Keratinocyte (primary cell): ENCODE measurements at regions not wholly inside any gene's neighbourhood (a gene's known extent, or its start where the extent isn't known, plus 50 kb on each side); places are given as distances from the start of the nearest gene placed in this dataset.

Source experiments
- DNase-seq: peaks from one replicate; pipeline ENCODE4 v3.0.0-alpha.2; 2011; ENCODE audit warnings: low read depth, missing footprints, low spot score
- FAIRE-seq: peaks from 2 replicates; lab custom pipeline; 2011; peaks lifted over from hg19 to GRCh38; lab: Jason Lieb, UNC
- H2AFZ ChIP-seq: 2 replicates; pipeline ENCODE4 v1.6.0; 2012; ENCODE audit warnings: low read length, control low read depth, inconsistent platforms; ENCODE audit not compliant: control insufficient read depth
- H3K27ac ChIP-seq: 2 replicates; pipeline ENCODE4 v1.5.1; 2011; ENCODE audit warnings: low read length; ENCODE audit not compliant: control insufficient read depth, insufficient read depth
- H3K27me3 ChIP-seq: 3 replicates; pipeline ENCODE4 v1.6.0; 2011; ENCODE audit warnings: low read length; ENCODE audit not compliant: control insufficient read depth, insufficient read depth; ENCODE audit errors: extremely low read depth
- H3K36me3 ChIP-seq, 2 experiments: 2 replicates in 1 of 2; 3 replicates in 1 of 2; pipeline ENCODE4 v1.5.1; 2011; ENCODE audit warnings: low read length in 2 of 2, mild to moderate bottlenecking in 1 of 2; ENCODE audit not compliant: control insufficient read depth in 2 of 2, insufficient read depth in 2 of 2; ENCODE audit errors: extremely low read depth in 1 of 2
- H3K4me1 ChIP-seq: 3 replicates; pipeline ENCODE4 v1.5.1; 2011; ENCODE audit warnings: low read length; ENCODE audit not compliant: control insufficient read depth, insufficient read depth; ENCODE audit errors: extremely low read depth
- H3K4me2 ChIP-seq: 3 replicates; pipeline ENCODE4 v1.6.0; 2011; ENCODE audit warnings: low read depth, low read length; ENCODE audit not compliant: control insufficient read depth, insufficient read depth; ENCODE audit errors: extremely low read depth
- H3K4me3 ChIP-seq, 3 experiments: fragments of 200-600 bp in 1 of 3; sonication (generic) in 1 of 3; 2 replicates in 2 of 3; 3 replicates in 1 of 3; pipeline ENCODE4 v1.5.1; 2011 to 2016; ENCODE audit warnings: low read length in 3 of 3, mild to moderate bottlenecking in 3 of 3, control low read depth in 2 of 3, inconsistent platforms in 1 of 3, low read depth in 1 of 3, mixed read lengths in 1 of 3, mixed run types in 1 of 3, moderate library complexity in 1 of 3; ENCODE audit not compliant: control insufficient read depth in 2 of 3, insufficient read depth in 2 of 3; ENCODE audit errors: extremely low read depth in 1 of 3
- H3K79me2 ChIP-seq: 2 replicates; pipeline ENCODE4 v1.6.0; 2012; ENCODE audit warnings: low read length; ENCODE audit not compliant: control insufficient read depth, insufficient read depth
- H3K9ac ChIP-seq: 3 replicates; pipeline ENCODE4 v1.6.0; 2011; ENCODE audit warnings: low read length; ENCODE audit not compliant: control insufficient read depth, insufficient read depth; ENCODE audit errors: extremely low read depth
- H3K9me1 ChIP-seq: 3 replicates; pipeline ENCODE4 v1.6.0; 2011; ENCODE audit warnings: low read length; ENCODE audit not compliant: control insufficient read depth, insufficient read depth; ENCODE audit errors: extremely low read depth
- H3K9me3 ChIP-seq: 2 replicates; pipeline ENCODE4 v1.5.1; 2012; ENCODE audit warnings: low read depth, low read length; ENCODE audit not compliant: control insufficient read depth
- H4K20me1 ChIP-seq: 3 replicates; pipeline ENCODE4 v1.6.0; 2011; ENCODE audit warnings: low read length; ENCODE audit not compliant: control insufficient read depth, insufficient read depth; ENCODE audit errors: extremely low read depth
- CTCF ChIP-seq, 3 experiments: IDR thresholded peaks in 1 of 3; conservative IDR thresholded peaks in 1 of 3; optimal IDR thresholded peaks in 1 of 3; 2 replicates in 2 of 3; 3 replicates in 1 of 3; pipeline versions ENCODE3 to v1.5.1; 2011; ENCODE audit warnings: low read length in 3 of 3, mild to moderate bottlenecking in 3 of 3, moderate library complexity in 2 of 3, control low read depth in 1 of 3, inconsistent platforms in 1 of 3; ENCODE audit not compliant: insufficient read depth in 2 of 3; ENCODE audit errors: extremely low read depth in 1 of 3
- EZH2 ChIP-seq: IDR thresholded peaks from one replicate; pipeline ENCODE4 v1.6.1; 2012; ENCODE audit warnings: inconsistent platforms, mild to moderate bottlenecking, low read length, moderate library complexity
- dilution Hi-C: fragments of 300-500 bp; cut with MboI; formaldehyde crosslinking; loops from one replicate; pipeline ENCODE4 v1.7.0; 2020; ENCODE audit warnings: low sequenced_read_pairs; ENCODE audit not compliant: extremely low pct_ligation_motif_present

- H3K36me3 ChIP-seq = no peaks in the 10 kb centered on the region
- dilution Hi-C loops = no loop called here
- no peaks in the 10 kb centered on the region for H3K27me3 ChIP-seq
- DNase-seq (no peak), FAIRE-seq (no peak)
- no peaks in the 10 kb centered on the region for H4K20me1 ChIP-seq
- no peak overlapping the region for H3K27ac ChIP-seq
- H3K4me3 ChIP-seq = no peak overlapping the region
- TF ChIP-seq EZH2 = no peak
- TF ChIP-seq CTCF (optimal IDR thresholded peaks at IDR 0.05 in 1 of 3, IDR thresholded peaks at IDR 0.05 in 1 of 3, conservative IDR thresholded peaks at IDR 0.05 in 1 of 3; ENCODE audit: extremely low read depth in 1 of 3, insufficient read depth in 2 of 3, low read length in 3 of 3) = no peak
- H3K9me1 ChIP-seq = no peaks in the 10 kb centered on the region
- no peak overlapping the region for H3K4me2 ChIP-seq
- H2AFZ ChIP-seq = no peak overlapping the region
- no peaks in the 10 kb centered on the region for H3K4me1 ChIP-seq
- H3K9ac ChIP-seq = no peak overlapping the region
- H3K9me3 ChIP-seq = no peaks in the 10 kb centered on the region
- no peaks in the 10 kb centered on the region for H3K79me2 ChIP-seq
Observed at GRCh38 chr4:85391071-85391470, 83.9 kb upstream of the ARHGAP24 start.

GRCh38 chr4:85391589-85392410, 83.2 kb upstream of the ARHGAP24 start:
- Histone ChIP-seq H3K27me3 (no peaks in the 10 kb centered on the region), H3K36me3 (no peaks in the 10 kb centered on the region), H3K27ac (no peak overlapping the region), H3K9me1 (no peaks in the 10 kb centered on the region), H4K20me1 (no peaks in the 10 kb centered on the region), H3K9ac (no peak overlapping the region), H3K4me1 (no peaks in the 10 kb centered on the region), H3K79me2 (no peaks in the 10 kb centered on the region), H3K4me3 (no peak overlapping the region), H2AFZ (no peak overlapping the region), H3K4me2 (no peak overlapping the region), H3K9me3 (no peaks in the 10 kb centered on the region)
- FAIRE-seq (no peak), DNase-seq (no peak)
- no peak for TF ChIP-seq CTCF (optimal IDR thresholded peaks at IDR 0.05 in 1 of 3, IDR thresholded peaks at IDR 0.05 in 1 of 3, conservative IDR thresholded peaks at IDR 0.05 in 1 of 3; ENCODE audit: extremely low read depth in 1 of 3, insufficient read depth in 2 of 3, low read length in 3 of 3)
- no peak for TF ChIP-seq EZH2
- dilution Hi-C loops = no loop called here
